Esophagus muscularis mucosa (tissue), 4 donors: ENCODE measurements at regions not wholly inside any gene's neighbourhood (a gene's known extent, or its start where the extent isn't known, plus 50 kb on each side); places are given as distances from the start of the nearest gene placed in this dataset.

Experiments
- DNase-seq: peaks from one replicate; pipeline ENCODE4 v3.0.0-alpha.2; 2017; ENCODE audit errors: extremely low spot score
- H3K27ac ChIP-seq, 4 donors: fragments of 200-600 bp; sonication (generic); replicated peaks in 1 of 4; 1 replicate in 3 of 4; 2 replicates in 1 of 4; pipeline ENCODE4 v1.5.1; 2016 to 2019; ENCODE audit warnings: mild to moderate bottlenecking in 1 of 4
- H3K27me3 ChIP-seq, 4 donors: fragments of 200-600 bp; sonication (generic); one replicate each; pipeline versions ENCODE4 v1.5.1 to v1.6.0; 2016 to 2019
- H3K36me3 ChIP-seq, 4 donors: fragments of 200-600 bp; sonication (generic); one replicate each; pipeline ENCODE4 v1.5.1; 2016 to 2019
- H3K4me1 ChIP-seq, 4 donors: fragments of 200-600 bp; sonication (generic); one replicate each; pipeline ENCODE4 v1.5.1; 2016 to 2019
- H3K4me3 ChIP-seq, 4 donors: fragments of 200-600 bp; sonication (generic); 1 replicate in 2 of 4; 2 replicates in 2 of 4; pipeline ENCODE4 v1.5.1; 2016 to 2019; ENCODE audit warnings: mild to moderate bottlenecking in 4 of 4, moderate library complexity in 1 of 4
- H3K9me3 ChIP-seq, 4 donors: fragments of 200-600 bp; sonication (generic); 1 replicate in 3 of 4; 2 replicates in 1 of 4; pipeline ENCODE4 v1.5.1; 2016 to 2019
- CTCF ChIP-seq, 3 experiments: fragments of 200-600 bp in 2 of 3; fragments of 450-650 bp in 1 of 3; sonication (generic) in 2 of 3; IDR thresholded peaks; one replicate each; pipeline ENCODE4 v1.5.1; 2017 to 2019; ENCODE audit warnings: antibody characterized with exemption in 3 of 3, mild to moderate bottlenecking in 2 of 3, moderate library complexity in 1 of 3
- EP300 ChIP-seq: sonication (generic); formaldehyde crosslinking; IDR thresholded peaks from one replicate; pipeline ENCODE4 v1.6.1; 2017; ENCODE audit warnings: antibody characterized with exemption
- POLR2A ChIP-seq: fragments of 450-650 bp; IDR thresholded peaks from one replicate; pipeline ENCODE4 v1.6.1; 2017; ENCODE audit warnings: antibody characterized with exemption, moderate library complexity, mild to moderate bottlenecking, low read depth
- POLR2AphosphoS5 ChIP-seq, 2 donors: sonication (generic); formaldehyde crosslinking; IDR thresholded peaks; one replicate each; pipeline ENCODE4 v1.6.1; 2017; ENCODE audit warnings: antibody characterized with exemption in 2 of 2
- WGBS: methylation state at CpG from one replicate; pipeline ENCODE4 v1.1.5; 2018; 5-methylcytosine and 5-hydroxymethylcytosine counted together
- intact Hi-C: fragments of 100-400 bp; cut with DNase I; formaldehyde crosslinking; loops from one replicate; pipeline ENCODE4 v1.15.1; 2023

- intact Hi-C loops = no loop called here
- no peak for TF ChIP-seq POLR2A
- TF ChIP-seq CTCF (IDR thresholded peaks at IDR 0.05) = no peak
- no peak for TF ChIP-seq POLR2AphosphoS5 (IDR thresholded peaks at IDR 0.05)
- TF ChIP-seq EP300 = no peak
- WGBS = 90% methylated on average over 5 of the region's 5 CpGs
Observed at GRCh38 chr1:201609661-201610318, 70.9 kb downstream of the NAV1 start.

GRCh38 chr1:201610858-201611257 lies 71.9 kb downstream of the NAV1 start:
- H3K27ac ChIP-seq = no peak overlapping the region
- TF ChIP-seq POLR2AphosphoS5 (IDR thresholded peaks at IDR 0.05) (no peak), EP300 (no peak), POLR2A (no peak), CTCF (IDR thresholded peaks at IDR 0.05) (no peak)
- intact Hi-C loops = no loop called here
- no peaks in the 10 kb centered on the region for H3K27me3 ChIP-seq
- peaks cover 28 to 40% (median 30%) of the 10 kb centered on the region in 4 donors for H3K4me1 ChIP-seq
- WGBS = 83% methylated on average over 1 of the region's 3 CpGs
- H3K4me3 ChIP-seq = no peak overlapping the region
- no peak for DNase-seq
- no peaks in the 10 kb centered on the region for H3K36me3 ChIP-seq
- no peaks in the 10 kb centered on the region for H3K9me3 ChIP-seq

More at GRCh38 chr1:201609661-201610318, 70.9 kb downstream of the NAV1 start:
- peaks cover 32 to 51% (median 39%) of the 10 kb centered on the region in 4 donors for H3K4me1 ChIP-seq
- no peak for DNase-seq
- H3K36me3 ChIP-seq = no peaks in the 10 kb centered on the region
- no peak overlapping the region for H3K27ac ChIP-seq
- no peak overlapping the region for H3K4me3 ChIP-seq
- no peaks in the 10 kb centered on the region for H3K9me3 ChIP-seq
- no peaks in the 10 kb centered on the region for H3K27me3 ChIP-seq

DNA sequence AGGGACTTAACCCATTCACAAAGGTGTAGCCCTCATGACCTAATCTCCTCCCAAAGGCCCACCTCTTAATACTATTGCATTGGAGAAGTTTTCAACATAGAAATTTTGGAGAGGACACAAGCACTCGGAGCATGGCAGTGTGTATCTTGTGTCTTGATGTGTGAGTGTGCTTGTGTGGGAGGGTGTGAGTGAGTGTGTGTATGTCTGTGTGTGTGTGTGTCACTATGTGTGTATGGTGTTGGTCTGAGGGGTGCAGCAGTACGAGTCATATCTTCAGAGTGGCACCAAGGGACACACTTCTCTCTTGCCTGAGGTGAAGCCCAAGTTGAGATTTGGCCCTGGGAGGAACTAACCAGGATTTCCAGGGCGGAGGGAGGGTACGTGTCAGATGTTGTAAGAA lies 73.7 kb downstream of the NAV1 start:
- DNase-seq = no peak
- Histone ChIP-seq H3K36me3 (no peaks in the 10 kb centered on the region), H3K27me3 (no peaks in the 10 kb centered on the region), H3K4me3 (no peak overlapping the region), H3K4me1 (peaks cover 26 to 31% (median 27%) of the 10 kb centered on the region in 4 donors), H3K27ac (no peak overlapping the region), H3K9me3 (no peaks in the 10 kb centered on the region)
- intact Hi-C loops = no loop called here
- 89% methylated on average over 4 of the region's 4 CpGs for WGBS
- TF ChIP-seq EP300 = no peak
- TF ChIP-seq POLR2AphosphoS5 (IDR thresholded peaks at IDR 0.05) = no peak
- TF ChIP-seq POLR2A = no peak
- no peak for TF ChIP-seq CTCF (IDR thresholded peaks at IDR 0.05)

DNA sequence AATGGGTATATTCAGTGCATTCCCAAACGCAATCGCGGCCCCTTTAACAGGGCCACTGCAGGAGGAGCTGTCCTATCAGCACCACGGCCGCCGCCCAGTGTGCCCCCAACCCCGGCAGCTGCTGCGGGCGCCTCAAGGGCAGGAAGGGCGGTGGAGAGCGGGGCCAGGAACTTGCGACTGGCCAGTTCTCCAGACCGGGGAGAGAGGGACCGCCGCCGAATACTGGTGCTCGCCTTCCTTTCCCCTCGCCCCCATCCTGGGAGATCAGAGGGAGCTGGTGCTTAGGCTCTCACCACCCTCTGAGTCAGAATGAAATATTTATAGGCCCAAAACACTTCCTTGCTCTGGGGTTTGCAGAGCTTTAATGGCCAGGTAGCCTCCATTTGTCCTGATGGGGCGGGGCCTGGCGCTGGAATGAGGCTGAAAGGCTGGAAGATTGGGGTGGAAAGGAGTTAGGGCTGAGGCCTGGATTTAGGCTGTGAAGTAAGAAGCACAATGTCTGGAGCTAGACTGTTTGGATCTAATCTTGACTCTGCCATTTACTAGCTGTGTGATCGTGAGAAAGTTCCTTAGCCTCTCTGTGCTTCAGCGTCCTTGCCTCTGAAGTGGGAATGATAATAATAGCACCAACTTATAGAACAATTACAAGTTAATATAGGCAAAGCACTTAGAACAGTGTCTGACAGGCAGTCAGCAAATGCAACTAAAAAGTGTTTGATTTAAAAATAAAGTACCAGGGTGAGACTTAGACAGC lies 75.5 kb downstream of the NAV1 start:
- Histone ChIP-seq H3K9me3 (no peaks in the 10 kb centered on the region), H3K27me3 (no peaks in the 10 kb centered on the region), H3K4me1 (peaks cover 13 to 18% (median 16%) of the 10 kb centered on the region in 4 donors), H3K27ac (no peak overlapping the region), H3K4me3 (no peak overlapping the region), H3K36me3 (no peaks in the 10 kb centered on the region)
- WGBS = 35% methylated on average over 22 of the region's 22 CpGs
- no peak for DNase-seq
- TF ChIP-seq POLR2A (no peak), POLR2AphosphoS5 (IDR thresholded peaks at IDR 0.05) (no peak), CTCF (IDR thresholded peaks at IDR 0.05) (no peak), EP300 (no peak)
- intact Hi-C loops = no loop called here
